Small intestine (tissue), 7 donors: ENCODE measurements at regions not wholly inside any gene's neighbourhood (a gene's known extent, or its start where the extent isn't known, plus 50 kb on each side); places are given as distances from the start of the nearest gene placed in this dataset.
"Not testable (repeated sequence)": the region's sequence is repeated elsewhere in the genome, so short reads cannot be mapped to it uniquely, and the experiment has no call there.

Experiments used
- DNase-seq, 2 donors: peaks; one replicate each; pipeline versions ENCODE4 v3.0.0 to v3.0.0-alpha.2; 2013
- FAIRE-seq: peaks from 2 replicates; lab custom pipeline; 2012; peaks lifted over from hg19 to GRCh38; lab: Jason Lieb, UNC
- H3K27ac ChIP-seq, 3 donors: one replicate each; pipeline ENCODE4 v1.5.1; 2013; ENCODE audit warnings: low read length in 2 of 3, mild to moderate bottlenecking in 2 of 3, control low read depth in 1 of 3, inconsistent platforms in 1 of 3, low read depth in 1 of 3, moderate library complexity in 1 of 3
- H3K27me3 ChIP-seq, 3 donors: one replicate each; pipeline ENCODE4 v1.6.1; 2013; ENCODE audit warnings: low read length in 3 of 3, inconsistent platforms in 1 of 3; ENCODE audit not compliant: control insufficient read depth in 3 of 3, insufficient read depth in 3 of 3
- H3K36me3 ChIP-seq, 3 donors: one replicate each; pipeline ENCODE4 v1.6.1; 2013; ENCODE audit warnings: low read length in 3 of 3, inconsistent platforms in 1 of 3, low read depth in 1 of 3, mild to moderate bottlenecking in 1 of 3, moderate library complexity in 1 of 3; ENCODE audit not compliant: control insufficient read depth in 3 of 3, insufficient read depth in 2 of 3
- H3K4me1 ChIP-seq, 3 donors: one replicate each; pipeline ENCODE4 v1.6.1; 2013; ENCODE audit warnings: low read length in 2 of 3, inconsistent platforms in 1 of 3, low read depth in 1 of 3, mild to moderate bottlenecking in 1 of 3, moderate library complexity in 1 of 3; ENCODE audit not compliant: control insufficient read depth in 3 of 3, insufficient read depth in 2 of 3
- H3K4me3 ChIP-seq, 3 donors: one replicate each; pipeline ENCODE4 v1.5.1; 2013; ENCODE audit warnings: low read length in 3 of 3, control low read depth in 1 of 3, inconsistent platforms in 1 of 3, low read depth in 1 of 3, mild to moderate bottlenecking in 1 of 3, moderate library complexity in 1 of 3
- H3K9me3 ChIP-seq, 2 donors: one replicate each; pipeline ENCODE4 v1.6.1; 2013; ENCODE audit warnings: low read depth in 1 of 2, low read length in 1 of 2; ENCODE audit not compliant: control insufficient read depth in 2 of 2, insufficient read depth in 1 of 2
- WGBS, 3 donors: extraction: QIAGEN DNeasy Blood & Tissue Kit; methylation state at CpG; one replicate each; pipeline ENCODE4 v1.1.7; 2013; 5-methylcytosine and 5-hydroxymethylcytosine counted together
- donor health status: healthy with polysubstance abuse.
- donor health status: control.
- donor health status: control.
- donor health status: Bipolar disorder and iron deficiency.
- donor health status: healthy.

GRCh38 chr14:103282309-103282708 is 51.7 kb upstream of the EIF5 start:
- not testable (repeated sequence) for DNase-seq, H3K4me1 ChIP-seq, H3K9me3 ChIP-seq, FAIRE-seq, H3K27ac ChIP-seq, H3K36me3 ChIP-seq, H3K4me3 ChIP-seq
- peaks cover 0 to 37% (median 0%) of the 10 kb centered on the region in 3 donors for H3K27me3 ChIP-seq
- 84 to 90% (median 84%) methylated on average over 17 of the region's 17 CpGs for WGBS, 3 donors

DNA sequence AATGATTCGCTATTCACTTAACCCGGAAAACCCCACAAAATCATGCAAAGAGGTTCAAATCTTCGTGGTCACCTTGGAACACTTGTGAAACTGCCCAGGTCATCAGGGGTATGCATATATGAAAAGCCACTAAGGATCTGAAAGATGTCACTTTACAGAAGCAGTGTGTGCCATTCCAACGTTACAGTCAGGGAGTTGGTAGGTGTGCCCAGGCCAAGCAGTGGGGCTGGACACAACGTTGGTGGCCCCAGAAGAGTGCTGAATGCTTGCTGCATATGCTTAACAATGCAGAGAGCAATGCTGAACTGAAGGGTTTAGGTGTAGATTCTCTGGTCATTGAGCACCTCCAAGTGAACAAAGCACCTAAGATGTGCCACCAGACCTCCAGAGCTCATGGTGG is 51.1 kb upstream of the EIF5 start:
- H3K9me3 ChIP-seq: peaks cover 0 to 8% of the 10 kb centered on the region in 2 donors
- H3K27me3 ChIP-seq: peaks cover 0 to 37% (median 0%) of the 10 kb centered on the region in 3 donors
- WGBS, 3 donors: 65 to 77% (median 71%) methylated on average over 5 of the region's 5 CpGs
- no peak for FAIRE-seq
- DNase-seq: no peak
- peaks cover 0 to 5% (median 0%) of the 10 kb centered on the region in 3 donors for H3K4me1 ChIP-seq
- H3K4me3 ChIP-seq: no peak overlapping the region
- H3K27ac ChIP-seq: no peak overlapping the region
- H3K36me3 ChIP-seq: no peaks in the 10 kb centered on the region

- H3K27me3 ChIP-seq: peaks cover 0 to 30% (median 0%) of the 10 kb centered on the region in 3 donors
- no peak for FAIRE-seq
- 84 to 86% (median 84%) methylated on average over 12 of the region's 12 CpGs for WGBS, 3 donors
Observed at GRCh38 chr14:103283916-103284315, 50.1 kb upstream of the EIF5 start.

More at GRCh38 chr14:103283916-103284315, 50.1 kb upstream of the EIF5 start:
- Histone ChIP-seq H3K36me3 (no peaks in the 10 kb centered on the region), H3K4me3 (no peak overlapping the region), H3K4me1 (peaks cover 0 to 5% (median 0%) of the 10 kb centered on the region in 3 donors), H3K9me3 (peaks cover 0 to 3% of the 10 kb centered on the region in 2 donors), H3K27ac (no peak overlapping the region)
- DNase-seq: no peak
